GM18870 (cell line): ENCODE measurements at regions not wholly inside any gene's neighbourhood (a gene's known extent, or its start where the extent isn't known, plus 50 kb on each side); places are given as distances from the start of the nearest gene placed in this dataset.
"Not testable (repeated sequence)": the region's sequence is repeated elsewhere in the genome, so short reads cannot be mapped to it uniquely, and the experiment has no call there.

ENCODE experiments used
- ATAC-seq: cut with Tn5 transposase; IDR thresholded peaks from one replicate; pipeline ENCODE4 v1.9.1; 2021; ENCODE audit warnings: moderate library complexity; ENCODE audit not compliant: unreplicated experiment

DNA sequence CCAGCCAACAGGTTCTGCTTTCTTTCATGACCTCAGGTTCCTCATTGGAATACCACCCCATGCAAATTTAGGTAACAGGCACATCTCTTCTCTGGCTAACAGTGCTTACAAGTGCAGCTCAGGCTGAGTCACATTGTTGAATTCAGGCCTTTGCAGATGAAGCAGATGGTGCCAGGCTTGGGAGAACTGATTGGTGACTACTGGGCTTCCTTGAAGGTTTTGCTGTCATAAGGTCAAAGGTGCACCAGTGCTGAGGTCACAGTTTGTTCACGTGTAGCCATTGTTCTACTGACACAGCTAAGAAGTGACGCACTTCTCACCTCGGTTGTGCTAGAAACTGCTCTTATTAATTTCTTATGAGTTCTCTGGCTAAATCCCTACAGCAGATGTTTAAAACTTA is 128.6 kb upstream of the BMPER start:
- ATAC-seq, result no peak

DNA sequence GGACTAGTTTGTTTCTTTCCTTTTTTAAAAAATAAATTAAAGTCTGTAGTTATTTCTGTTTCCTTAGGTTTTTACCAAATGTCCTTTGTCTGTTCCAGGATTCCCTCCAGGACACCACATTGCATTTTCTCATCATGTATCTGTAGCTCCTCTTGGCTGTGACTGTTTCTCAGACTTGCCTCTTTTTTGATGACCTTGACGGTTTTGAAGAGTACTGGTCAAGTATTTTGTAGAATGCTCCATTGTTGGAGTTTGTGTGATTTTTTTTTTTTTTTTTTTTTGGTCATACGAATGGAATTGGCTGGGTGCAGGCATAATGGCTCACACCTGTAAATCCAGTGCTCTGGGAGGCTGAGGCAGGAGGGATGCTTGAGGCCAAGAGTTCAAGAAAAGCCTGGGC is 127.1 kb upstream of the BMPER start:
- ATAC-seq, result no peak

DNA sequence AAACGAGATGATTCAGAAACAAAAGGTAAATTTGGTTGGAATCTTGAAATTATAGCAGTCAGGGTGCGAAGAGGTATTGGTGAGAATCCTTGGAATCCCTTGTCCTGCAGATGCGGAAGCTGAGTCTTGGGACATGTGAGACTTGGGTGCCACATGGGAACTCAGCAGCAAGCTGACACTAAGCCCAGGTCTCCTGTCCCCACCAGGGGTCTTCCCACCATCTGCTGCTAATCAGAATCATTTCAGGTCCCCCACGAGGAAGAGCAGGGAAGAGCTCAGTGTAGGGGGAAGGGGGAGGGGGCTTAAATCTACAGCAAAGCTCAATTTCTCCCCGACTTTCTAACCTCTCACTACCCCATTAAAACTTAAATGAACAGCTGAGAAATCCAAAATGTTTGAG is 126.1 kb upstream of the BMPER start:
- ATAC-seq, result no peak

DNA sequence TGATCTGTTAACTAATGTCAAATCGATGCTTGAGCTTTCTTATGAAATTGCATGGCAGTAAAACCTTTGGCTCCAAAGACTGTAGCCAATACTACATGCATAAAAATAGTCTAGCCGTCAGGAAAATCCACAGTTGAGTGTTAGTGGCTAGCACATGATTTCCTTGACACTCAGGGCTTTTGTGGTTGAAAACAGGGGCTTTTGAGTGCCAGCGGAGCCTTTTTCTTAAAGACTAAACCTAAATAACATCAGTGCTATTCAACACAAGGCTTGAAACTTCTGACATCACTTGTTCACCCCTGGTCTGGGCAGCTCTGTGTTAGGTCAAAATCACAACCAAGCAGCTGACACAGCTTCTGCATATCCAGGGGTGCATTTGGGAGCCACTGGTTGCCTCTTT is 124.2 kb upstream of the BMPER start:
- no peak for ATAC-seq

DNA sequence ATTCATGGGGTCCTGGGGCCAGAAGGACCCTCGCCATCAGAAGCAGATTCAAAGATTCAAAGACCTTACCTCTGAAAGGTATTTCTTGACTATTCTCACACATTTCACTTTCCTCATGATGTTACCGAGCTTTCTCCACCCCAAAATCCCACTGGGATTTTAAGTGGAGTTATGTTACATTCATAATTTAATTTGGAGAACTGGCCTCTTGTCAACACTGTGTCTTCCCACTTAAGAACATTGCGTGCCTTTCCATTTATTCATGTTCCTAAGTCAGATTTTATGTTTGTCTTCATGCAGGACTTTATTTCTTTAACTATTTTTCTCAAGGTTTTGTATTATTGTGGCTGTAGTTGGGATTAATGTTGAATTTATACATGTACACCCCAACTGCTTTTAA is 123.5 kb upstream of the BMPER start:
- no peak for ATAC-seq

DNA sequence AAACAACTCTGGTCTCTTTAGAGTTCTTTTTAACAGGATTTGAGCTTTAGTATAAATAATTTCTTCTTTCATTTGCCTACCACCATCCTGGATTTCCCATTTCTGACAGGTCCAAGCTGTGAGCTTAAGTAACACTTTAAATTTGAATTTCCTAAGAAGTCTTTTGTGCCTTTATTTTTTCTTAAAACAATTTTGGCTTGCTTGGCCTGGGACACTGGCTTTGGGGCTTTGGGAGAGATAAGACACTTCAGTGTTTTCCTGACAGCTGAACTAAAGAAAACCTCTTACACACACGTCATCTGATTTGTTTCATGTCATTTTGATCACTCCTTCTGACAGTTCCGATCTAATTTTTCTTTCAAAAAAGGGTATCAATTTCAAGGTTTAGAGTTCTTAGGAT is 121.3 kb upstream of the BMPER start:
- no peak for ATAC-seq

DNA sequence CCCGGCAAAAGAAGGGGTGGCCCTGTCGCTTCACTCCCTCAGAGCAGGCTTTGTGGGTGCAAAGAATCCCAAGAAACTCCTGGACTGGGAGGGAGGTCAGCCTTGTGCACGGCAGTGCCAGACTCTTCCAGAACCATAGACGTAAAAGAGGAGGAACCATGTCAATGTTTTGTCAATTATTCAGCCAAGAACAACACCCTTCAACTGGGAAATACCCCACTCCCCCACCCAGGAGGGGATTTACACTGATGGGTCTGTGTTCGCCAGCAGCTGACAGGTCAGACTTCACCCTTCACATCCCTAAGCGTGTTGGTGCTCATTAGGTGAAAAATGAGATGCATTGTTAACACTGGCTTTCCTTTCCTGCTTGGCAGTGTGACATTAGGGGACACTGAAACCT is 116.8 kb upstream of the BMPER start:
- no peak for ATAC-seq

DNA sequence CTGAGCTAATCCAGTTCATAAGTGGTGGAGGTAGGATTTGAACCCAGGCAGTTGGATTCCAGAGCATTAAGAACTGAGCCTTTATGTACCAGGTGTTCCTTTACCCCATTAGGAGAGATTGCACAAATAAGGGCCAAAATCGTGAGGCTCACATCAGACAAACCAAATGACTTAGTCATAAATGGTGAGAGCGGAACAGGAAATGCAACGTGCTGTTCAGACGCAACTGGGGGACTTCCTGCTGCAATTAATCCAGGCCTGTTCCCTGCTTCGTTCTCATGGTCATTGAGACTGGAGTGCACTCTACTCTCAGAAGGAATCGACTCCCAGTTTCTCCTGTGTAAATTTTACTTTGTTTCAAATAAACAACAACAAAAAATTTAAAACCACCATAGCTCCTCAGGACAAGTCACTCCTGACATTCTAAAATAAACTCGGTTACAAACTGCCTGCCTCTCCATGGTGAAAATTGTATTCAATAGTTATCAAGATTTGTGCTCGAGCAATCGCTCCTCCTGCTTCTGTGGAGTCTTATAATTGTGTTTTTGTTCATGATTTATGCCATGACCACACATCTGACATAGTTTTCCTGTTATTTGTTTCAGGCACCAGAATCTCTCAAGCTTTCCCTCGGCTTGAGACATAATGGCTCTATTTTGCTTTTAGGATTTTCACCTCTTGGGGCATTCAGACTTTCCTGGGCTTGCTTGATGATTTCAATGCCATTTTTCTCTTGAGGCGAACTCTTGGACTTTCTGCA is 115.3 kb upstream of the BMPER start:
- no peak for ATAC-seq

DNA sequence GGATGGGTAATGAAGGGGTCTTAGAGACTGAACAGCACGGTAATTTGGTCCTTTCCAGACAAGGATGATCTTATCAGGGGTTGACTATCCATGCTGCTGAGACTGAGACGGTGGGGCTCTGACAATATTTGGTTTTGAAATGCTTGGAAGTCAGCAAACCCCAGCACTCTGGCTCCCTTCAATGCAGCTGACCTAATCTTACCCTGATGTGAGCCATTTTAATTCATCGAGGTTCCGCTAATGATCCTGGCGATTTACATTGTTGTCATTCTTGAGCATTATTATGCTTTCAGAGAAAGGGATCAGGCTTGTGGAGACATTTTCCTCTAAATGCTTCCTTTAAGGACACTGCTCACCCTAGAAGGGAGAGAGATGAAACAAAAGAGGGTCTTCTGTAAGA is 114.6 kb upstream of the BMPER start:
- ATAC-seq, result no peak

DNA sequence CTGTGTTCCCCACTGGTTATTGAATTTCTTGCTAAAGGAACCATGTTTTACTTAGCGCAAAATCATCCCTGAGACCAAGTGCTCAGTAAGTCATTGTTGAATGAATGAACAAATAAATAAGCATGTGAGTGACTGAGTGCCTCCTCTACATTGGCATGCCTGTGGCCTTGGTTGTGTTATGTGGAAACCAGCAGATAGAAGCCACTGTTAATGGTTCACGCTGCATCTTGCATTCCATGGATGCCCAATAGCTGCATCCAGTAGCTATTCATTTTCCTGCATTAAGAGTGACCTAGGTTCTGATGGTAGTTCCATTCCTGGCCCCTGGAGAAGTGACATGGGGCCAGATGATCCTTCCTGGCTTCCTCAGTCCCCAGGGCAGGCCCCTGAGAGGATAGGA is 113.3 kb upstream of the BMPER start:
- no peak for ATAC-seq

DNA sequence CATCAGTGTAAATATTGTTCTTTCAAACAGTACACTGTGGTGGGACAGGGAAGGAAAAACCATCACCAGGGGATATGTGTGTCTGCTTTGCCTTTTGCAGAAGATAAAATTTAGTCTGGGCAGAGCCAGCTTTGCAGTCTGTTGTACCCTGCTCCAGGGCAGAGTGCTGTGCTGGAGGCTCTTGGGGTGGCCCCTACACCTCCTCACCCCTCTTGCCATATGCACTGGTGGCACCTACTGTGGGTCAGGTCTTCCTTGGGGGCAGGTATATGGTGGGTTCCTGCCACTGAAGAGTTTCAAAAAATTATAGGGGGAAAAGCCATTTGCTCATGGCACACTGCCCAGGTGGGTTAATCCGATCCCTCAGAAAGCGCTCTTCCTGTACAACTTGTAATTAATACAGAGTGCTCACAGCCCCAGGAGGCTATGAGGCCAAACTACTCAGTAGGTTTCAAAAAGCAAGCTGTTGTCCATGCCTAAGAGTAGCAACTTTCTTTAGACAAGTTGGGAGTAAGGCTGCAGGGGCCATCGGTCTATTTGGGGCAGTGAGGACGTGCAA is 112.7 kb upstream of the BMPER start:
- ATAC-seq, result no peak

DNA sequence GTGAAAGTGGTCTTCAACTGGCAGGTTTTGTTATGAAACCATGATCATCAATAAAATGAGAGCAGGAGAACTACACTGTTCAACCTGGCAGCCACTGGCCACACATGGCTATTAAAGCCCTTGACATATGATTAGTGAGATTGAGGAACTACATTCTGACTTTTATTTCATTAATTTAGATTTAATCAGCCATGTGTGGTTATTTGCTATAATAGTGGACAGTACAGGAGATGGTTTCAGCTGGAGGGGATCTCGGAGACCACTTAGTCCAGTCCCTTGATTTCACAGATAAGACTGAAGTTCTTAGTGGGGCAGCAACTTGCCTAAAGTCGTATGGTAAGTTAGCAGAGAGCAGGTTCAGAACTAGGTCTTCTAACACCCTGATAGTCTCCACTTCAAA is 111.7 kb upstream of the BMPER start:
- ATAC-seq, result no peak

DNA sequence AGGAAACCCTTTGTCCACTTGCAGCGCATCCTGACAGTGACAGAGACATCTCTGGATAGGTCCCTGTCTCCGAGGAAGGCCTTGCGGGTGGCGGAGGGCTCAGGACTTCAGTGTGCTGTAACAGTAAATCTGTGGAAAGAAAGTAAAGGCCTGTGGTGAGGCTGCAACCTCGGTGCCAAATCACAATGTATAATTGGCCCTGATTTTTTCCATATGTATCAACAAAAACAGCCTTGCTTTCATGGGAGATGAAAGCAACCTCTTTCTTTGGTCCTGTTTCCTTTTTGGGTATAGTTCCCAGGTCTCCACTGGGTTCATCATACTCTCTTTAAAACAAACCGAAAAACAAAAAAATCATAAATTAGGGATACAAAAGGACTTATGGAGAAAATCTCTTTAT is 110.9 kb upstream of the BMPER start:
- ATAC-seq, result no peak

DNA sequence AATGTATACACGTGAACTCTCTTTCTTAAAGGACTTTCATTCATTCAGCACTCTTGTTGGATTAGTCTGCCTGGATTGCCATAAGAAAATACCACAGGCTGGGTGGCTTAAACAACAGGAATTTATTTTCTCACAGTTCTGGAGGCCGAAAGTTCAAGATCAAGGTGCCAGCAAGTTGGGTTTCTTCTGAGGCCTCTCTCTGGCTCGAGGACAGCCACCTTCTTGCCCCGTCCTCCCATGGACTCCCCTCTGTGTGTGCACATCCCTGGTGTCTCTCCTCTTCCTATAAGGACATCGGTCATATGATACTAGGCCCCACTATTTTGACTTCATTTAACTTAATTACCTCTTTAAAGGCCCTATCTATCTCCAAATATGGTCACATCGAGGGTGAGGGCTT is 110.4 kb upstream of the BMPER start:
- ATAC-seq, result no peak

DNA sequence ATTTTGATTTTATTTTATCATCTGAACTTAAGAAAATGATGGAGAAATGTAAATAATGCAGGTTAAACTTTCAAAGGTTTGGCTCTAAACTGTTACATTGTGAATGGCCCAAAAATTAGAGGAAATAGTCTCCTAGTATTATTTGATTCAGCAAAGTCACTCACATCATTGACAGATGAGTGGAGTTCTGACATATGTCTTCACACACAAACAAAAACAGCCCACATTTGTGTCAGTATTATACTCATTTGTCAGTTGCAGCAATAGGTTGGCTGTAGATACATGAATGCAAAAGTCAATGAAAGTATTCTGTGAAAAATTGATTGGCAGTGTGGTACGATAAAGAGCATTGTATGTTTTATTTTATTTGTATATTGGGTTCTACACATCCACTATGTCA is 108.8 kb upstream of the BMPER start:
- ATAC-seq, result no peak

DNA sequence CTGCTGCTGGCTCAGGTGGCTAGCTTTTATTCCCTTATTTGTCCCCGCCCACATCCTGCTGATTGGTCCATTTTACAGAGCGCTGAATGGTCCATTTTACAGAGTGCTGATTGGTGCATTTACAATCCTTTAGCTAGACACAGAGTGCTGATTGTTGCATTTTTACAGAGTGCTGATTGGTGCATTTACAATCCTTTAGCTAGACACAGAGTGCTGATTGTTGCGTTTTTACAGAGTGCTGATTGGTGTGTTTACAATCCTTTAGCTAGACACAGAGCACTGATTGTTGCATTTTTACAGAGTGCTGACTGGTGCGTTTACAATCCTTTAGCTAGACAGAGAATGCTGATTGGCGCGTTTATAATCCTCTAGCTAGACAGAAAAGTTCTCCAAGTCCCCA is 107.8 kb upstream of the BMPER start:
- not testable (repeated sequence) for ATAC-seq

DNA sequence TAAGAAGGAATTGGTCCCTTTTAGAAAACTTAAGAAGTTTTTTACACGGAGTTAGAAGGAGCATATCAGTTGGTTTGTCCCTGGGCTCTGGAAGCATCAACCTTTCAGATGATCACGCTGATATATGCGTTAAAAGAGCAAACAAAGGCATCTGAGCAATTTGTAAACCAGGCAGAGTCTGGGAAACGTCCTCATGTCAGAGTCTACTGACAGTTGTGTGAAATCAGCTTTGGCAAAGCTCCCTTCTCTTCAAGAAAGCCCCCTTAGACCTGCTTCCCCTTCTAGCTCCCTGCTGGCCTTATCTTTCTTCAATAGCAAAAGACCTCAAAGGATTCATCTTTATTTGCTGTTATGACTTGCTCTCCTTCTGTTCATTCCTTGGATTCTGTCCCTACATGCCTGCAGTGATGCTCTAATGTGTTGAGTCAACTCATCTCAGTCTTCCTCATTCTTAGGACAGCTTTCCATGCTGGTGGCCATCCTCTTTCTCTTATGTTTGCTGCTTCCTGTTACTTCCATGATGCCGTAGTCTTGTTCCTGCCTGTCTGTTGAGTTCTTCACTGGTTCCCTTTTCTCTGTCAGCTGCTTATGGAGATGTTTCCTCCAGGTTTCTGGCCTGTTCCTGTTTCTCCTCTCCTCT is 106.5 kb upstream of the BMPER start:
- ATAC-seq, result no peak

DNA sequence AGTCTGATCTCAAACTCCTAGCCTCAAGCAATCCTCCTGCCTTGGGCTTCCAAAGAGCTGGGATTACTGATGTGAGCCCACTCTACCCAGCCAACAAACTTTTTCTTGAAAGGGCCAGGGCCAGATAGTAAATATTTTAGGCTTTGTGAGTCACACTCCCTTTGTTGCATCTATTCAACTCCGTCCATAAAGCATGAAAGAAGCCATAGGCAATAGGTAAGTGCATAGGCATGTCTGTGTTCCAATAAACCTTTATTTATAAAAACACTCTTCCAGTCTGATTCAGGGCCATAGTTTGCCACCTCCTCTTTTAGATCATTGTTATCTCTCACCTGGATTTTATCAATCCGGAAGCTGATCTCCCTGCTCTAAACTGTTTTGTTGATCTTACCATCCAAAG is 105.6 kb upstream of the BMPER start:
- ATAC-seq, result no peak

DNA sequence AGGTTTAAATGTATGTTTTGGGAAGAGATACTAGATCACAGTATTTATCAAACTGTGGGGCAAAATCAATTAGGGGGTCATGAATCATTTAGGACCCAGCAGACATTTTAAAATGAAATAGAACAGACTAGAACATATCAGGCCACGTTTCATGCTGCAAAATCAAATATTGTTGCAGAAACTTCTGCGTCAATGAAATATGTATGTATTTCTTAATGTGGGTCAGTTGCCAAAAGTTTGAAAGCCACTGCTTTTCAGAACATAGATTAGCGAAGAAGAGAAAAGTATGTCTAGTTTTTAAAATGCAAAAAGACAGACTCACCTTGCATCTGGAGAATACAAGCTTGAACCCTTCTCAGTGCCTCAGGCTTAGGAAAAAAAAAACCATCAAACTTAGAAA is 102.7 kb upstream of the BMPER start:
- ATAC-seq, result no peak

DNA sequence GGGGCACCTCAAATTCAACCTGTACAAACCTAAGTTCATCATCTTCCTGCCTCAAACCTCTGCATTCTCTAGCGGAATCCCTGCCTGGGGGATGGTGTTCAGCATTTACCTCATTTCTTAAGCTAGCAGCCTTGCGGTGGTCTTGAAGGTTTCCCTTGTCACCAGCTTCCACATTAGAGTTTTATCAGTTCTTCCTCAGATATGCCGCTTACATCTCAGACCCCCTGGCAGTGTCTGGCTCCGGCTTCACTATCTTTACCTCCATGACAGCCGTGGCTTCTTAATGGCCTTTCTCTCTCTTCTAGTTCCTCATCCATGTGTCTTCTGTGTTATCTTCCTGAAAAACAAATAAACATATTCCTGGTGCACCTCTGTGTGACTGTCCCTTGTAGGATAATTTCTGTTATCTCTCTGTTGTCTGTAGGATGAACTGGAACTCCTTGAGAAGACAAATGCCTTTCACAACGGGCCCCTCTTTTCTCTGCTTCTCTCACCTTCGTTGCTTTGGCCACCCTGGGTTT is 101.1 kb upstream of the BMPER start:
- no peak for ATAC-seq

DNA sequence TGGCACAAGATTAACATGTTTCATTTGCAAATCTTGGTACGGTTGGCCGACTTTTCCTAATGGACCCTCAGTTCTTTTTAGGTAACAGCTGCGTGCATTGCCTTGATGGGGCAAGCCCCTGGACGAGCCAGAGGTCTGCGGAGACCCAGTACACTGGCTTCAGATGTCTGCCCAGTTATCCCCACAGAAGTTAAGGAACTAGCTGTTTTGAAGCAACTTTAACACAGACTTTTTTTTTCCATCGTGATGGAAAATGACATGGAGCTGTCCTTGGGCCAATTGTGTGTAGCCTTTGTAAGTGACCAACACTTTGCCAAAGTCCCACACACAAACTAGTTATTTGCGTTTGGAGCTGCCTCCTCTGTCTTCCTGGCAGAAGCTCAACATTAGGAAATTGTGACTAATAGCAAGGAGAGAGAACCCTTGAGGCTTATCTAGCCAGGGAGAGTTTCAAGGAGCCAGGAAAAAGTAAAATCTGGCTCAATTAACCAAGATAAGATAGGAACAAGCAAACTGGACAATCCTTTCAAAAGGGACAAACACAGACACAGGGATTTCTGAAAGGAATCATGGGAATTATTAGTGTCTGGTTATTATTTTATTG is 99.6 kb upstream of the BMPER start:
- no peak for ATAC-seq
